Endothelial cell of umbilical vein (primary cell): ENCODE measurements at regions not wholly inside any gene's neighbourhood (a gene's known extent, or its start where the extent isn't known, plus 50 kb on each side); places are given as distances from the start of the nearest gene placed in this dataset.

Experiments
- EZH2 ChIP-seq: IDR thresholded peaks from 2 replicates; pipeline ENCODE4 v1.6.1; 2012; ENCODE audit warnings: borderline replicate concordance, low read depth, mild to moderate bottlenecking, moderate library complexity, low read length, inconsistent platforms; ENCODE audit not compliant: severe bottlenecking
- GATA2 ChIP-seq: IDR thresholded peaks from 2 replicates; pipeline ENCODE4 v1.7.0; 2011; ENCODE audit warnings: low read depth, mild to moderate bottlenecking, moderate library complexity, mixed read lengths, low read length; ENCODE audit not compliant: insufficient read length, insufficient read depth
- POLR2A ChIP-seq: IDR thresholded peaks from 2 replicates; pipeline ENCODE4 v1.6.1; 2012; ENCODE audit warnings: low read depth, mild to moderate bottlenecking, control low read depth, low read length
- POLR2AphosphoS5 ChIP-seq: IDR thresholded peaks from 2 replicates; pipeline ENCODE4 v1.6.1; 2012; ENCODE audit warnings: low read depth, mild to moderate bottlenecking, control low read depth, low read length, moderate library complexity; ENCODE audit not compliant: insufficient read depth
- TF ChIP-seq, protein P1 (sequence below), 2 donors: IDR thresholded peaks; 1 replicate in 1 of 2; 2 replicates in 1 of 2; pipeline ENCODE4 v1.5.1; 2011; ENCODE audit warnings: low read length in 2 of 2, mild to moderate bottlenecking in 2 of 2, moderate library complexity in 2 of 2, control low read depth in 1 of 2, inconsistent platforms in 1 of 2, low read depth in 1 of 2; ENCODE audit not compliant: insufficient read depth in 1 of 2; ENCODE audit errors: extremely low read depth in 1 of 2

DNA sequence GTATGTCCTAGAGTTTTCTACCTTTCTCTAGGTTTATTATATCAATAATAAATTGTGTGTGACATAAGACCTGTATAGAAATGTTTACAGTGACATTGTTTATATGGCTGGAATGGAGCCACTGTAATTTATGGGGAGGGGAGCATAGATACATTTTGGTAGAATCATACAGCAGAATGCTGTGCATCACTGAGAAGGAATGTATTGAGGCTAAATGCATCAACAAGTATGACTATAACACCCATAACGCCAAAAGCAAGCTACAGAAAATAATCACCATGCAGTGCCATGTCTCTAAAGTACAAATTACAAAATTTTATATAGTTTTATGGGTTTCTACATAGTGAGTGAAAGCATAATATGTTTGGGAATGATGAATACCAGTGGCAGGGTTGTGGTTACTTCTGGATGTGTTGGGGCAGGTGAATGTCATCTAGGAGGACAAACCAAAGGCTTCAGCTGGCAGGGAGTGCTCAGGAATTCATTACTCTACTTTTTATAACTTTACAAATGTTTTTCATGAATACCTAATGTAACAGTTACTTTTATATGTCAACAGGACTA is 226.0 kb upstream of the NETO1 start:
- TF ChIP-seq, protein P1, sequence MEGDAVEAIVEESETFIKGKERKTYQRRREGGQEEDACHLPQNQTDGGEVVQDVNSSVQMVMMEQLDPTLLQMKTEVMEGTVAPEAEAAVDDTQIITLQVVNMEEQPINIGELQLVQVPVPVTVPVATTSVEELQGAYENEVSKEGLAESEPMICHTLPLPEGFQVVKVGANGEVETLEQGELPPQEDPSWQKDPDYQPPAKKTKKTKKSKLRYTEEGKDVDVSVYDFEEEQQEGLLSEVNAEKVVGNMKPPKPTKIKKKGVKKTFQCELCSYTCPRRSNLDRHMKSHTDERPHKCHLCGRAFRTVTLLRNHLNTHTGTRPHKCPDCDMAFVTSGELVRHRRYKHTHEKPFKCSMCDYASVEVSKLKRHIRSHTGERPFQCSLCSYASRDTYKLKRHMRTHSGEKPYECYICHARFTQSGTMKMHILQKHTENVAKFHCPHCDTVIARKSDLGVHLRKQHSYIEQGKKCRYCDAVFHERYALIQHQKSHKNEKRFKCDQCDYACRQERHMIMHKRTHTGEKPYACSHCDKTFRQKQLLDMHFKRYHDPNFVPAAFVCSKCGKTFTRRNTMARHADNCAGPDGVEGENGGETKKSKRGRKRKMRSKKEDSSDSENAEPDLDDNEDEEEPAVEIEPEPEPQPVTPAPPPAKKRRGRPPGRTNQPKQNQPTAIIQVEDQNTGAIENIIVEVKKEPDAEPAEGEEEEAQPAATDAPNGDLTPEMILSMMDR (IDR thresholded peaks at IDR 0.05; ENCODE audit: extremely low read depth in 1 of 2, insufficient read depth in 1 of 2, low read depth in 1 of 2, low read length in 2 of 2), result no peak
- no peak for TF ChIP-seq POLR2A
- TF ChIP-seq EZH2, result no peak
- no peak for TF ChIP-seq POLR2AphosphoS5
- no peak for TF ChIP-seq GATA2
